Left lobe of liver (tissue), 2 donors: ENCODE measurements at regions not wholly inside any gene's neighbourhood (a gene's known extent, or its start where the extent isn't known, plus 50 kb on each side); places are given as distances from the start of the nearest gene placed in this dataset.

Source experiments
- ATAC-seq: fragments of 200-7000 bp; cut with Tn5 transposase; one replicate; pipeline ENCODE4 v1.9.1; 2020; ENCODE audit warnings: mild to moderate bottlenecking, moderate library complexity
- DNase-seq: peaks from one replicate; pipeline ENCODE4 v3.0.0-alpha.2; 2020; ENCODE audit warnings: low spot score
- donor health status: DM: no; HTN: no; CAD: no; lungs with moderate emphysema.
- donor health status: DM: no; HTN: yes; CAD: no.

- no peak for ATAC-seq
- no peak for DNase-seq
Measured at GRCh38 chr20:51104960-51105920, 82.3 kb upstream of the KCNG1 start.

- no peak for DNase-seq
- no peak for ATAC-seq
Measured at GRCh38 chr20:51100617-51101016, 77.7 kb upstream of the KCNG1 start.

DNA sequence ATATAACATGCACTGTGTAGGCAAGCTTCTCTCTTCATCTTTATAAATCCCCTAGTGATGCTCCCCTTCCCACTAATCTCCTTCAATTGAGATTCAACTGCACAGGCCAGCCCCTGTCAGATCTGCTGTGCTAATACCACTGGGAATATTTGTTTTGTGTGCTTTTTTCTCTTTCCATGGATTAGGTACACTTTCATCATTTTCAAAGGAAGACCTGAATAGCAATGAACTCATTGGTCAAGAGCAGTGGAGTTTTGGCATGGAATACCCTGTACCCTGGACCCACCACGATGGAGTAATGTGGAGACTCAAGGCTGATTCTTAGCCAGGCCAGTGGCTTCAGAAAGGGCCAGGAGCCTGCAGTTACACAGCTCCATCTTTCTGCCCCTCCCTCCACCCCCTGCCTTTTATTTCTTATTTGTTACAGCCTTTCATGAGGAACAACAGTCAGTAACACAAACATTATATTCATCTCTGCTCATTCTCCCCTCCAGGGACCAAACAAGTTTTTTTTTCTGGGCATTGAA, 75.4 kb upstream of the KCNG1 start:
- ATAC-seq (no peak), DNase-seq (no peak)

- no peak for ATAC-seq
- DNase-seq: no peak
Measured at GRCh38 chr20:51097351-51098120, 74.6 kb upstream of the KCNG1 start.

GRCh38 chr20:51096582-51097267, 73.8 kb upstream of the KCNG1 start:
- DNase-seq (no peak), ATAC-seq (no peak)

DNA sequence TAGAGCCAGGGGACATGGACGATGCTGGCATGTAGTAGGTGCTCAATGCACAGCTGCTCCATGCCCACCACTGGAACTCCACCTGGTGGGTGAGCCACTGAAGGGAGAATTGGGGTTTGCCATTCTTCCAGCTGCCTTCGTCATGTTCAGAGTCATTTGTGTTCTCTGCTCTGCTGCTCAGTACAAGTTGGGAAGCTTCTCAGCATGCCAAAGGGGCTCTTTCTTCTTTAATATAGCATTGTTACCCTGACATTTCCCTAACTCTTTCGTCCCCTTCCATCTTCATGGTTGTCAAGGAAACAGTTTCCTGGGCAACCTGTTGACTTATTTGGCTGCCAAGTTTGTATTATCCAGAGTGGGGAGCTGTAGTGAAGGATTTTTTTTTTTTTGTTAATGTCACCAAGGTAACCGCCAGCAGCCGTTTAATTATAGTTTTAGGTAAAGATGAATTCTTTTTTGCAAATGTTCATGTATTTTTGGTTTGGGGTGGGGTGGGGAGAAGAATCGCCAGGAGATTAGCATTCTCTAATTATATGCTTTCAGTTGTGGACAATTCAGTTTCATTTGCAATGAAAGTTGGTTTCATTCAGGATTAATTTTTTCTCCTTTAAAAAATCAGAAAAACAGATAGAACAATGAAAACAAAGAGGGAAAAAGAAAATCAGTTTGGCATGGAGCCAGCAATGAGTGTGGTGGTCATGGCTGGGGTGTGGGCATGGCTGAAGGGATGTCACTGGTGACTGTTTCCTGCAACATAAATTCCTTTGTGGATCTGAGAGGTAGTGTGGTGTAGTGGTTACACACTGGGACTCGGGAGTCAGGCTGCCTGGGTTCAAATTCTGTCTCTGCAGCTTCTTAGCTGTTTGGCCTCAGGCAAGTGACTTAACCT, 73.0 kb upstream of the KCNG1 start:
- DNase-seq (no peak), ATAC-seq (no peak)

GRCh38 chr20:51094221-51094620, 71.3 kb upstream of the KCNG1 start:
- ATAC-seq: no peak

GRCh38 chr20:51093240-51093763, 70.4 kb upstream of the KCNG1 start:
- DNase-seq (no peak), ATAC-seq (no peak)

More at GRCh38 chr20:51094221-51094620, 71.3 kb upstream of the KCNG1 start:
- no peak for DNase-seq

GRCh38 chr20:51092338-51092737, 69.4 kb upstream of the KCNG1 start:
- no peak for ATAC-seq

GRCh38 chr20:51091406-51092195, 68.7 kb upstream of the KCNG1 start:
- DNase-seq: no peak

More at GRCh38 chr20:51092338-51092737, 69.4 kb upstream of the KCNG1 start:
- no peak for DNase-seq

DNA sequence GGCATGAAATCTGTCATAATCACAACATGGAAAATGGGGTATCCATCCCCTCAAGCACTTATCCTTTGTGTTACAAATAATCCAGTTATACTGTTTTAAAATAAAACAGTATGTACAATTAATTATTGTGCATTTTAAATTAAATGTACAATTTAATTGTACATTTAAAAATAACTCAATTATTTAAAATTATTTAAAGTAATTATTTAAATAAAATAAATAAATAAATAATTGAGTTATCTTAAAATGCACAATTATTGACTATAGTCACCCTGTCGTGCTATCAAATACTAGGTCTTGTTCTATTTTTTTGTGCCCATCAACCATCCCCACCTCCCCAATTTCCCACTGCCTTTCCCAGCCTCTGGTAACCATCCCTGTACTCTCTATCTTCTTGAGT, 66.9 kb upstream of the KCNG1 start:
- DNase-seq: no peak
- ATAC-seq: no peak

More at GRCh38 chr20:51091406-51092195, 68.7 kb upstream of the KCNG1 start:
- no peak for ATAC-seq

- DNase-seq (no peak), ATAC-seq (no peak)
Measured at GRCh38 chr20:51089272-51089781, 66.4 kb upstream of the KCNG1 start.

DNA sequence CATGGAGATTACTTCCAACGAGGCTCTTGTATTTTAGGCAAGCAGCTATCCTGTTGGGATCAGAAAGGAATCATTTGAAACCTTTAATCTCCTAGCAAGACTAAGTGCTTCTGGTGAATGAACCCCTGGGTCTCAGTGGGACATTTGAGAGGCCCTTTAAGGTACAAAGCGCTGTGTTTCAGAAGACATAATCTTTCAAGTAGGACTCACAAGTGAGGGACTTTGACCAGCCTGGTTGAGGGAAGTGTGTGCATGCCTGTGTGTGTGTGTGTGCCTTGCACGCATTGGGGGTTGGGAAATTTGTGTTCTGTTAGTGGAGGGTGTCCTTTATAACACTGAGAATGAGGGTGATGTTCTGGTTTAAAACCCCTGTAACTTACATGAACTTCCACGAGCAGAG, 64.4 kb upstream of the KCNG1 start:
- no peak for ATAC-seq
- no peak for DNase-seq

- ATAC-seq (no peak), DNase-seq (no peak)
Measured at GRCh38 chr20:51085769-51086168, 62.9 kb upstream of the KCNG1 start.

GRCh38 chr20:51084593-51085377, 61.9 kb upstream of the KCNG1 start:
- no peak for ATAC-seq
- DNase-seq: no peak

- DNase-seq (no peak), ATAC-seq (no peak)
Measured at GRCh38 chr20:51083447-51083846, 60.5 kb upstream of the KCNG1 start.

DNA sequence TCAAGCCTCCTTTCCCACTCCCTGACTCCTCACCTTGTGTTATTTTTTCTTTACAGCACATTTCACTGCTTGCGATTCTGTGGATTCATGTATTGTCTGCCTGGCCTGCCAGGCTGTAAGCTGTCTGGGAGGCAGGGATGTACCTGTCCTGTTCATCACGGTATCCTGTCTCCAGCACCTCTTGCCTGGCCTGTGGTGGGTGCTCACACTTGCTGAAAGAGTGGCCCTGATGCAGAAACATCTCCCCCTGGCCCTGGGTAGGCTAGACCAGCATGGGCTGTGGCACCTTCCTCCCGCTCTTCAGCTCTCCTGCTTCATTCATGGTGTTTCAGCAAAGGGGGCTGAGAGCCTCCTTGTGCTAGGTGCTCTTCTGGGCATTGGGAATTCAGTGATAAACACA, 60.1 kb upstream of the KCNG1 start:
- DNase-seq (no peak), ATAC-seq (no peak)

- no peak for ATAC-seq
- DNase-seq: no peak
Measured at GRCh38 chr20:51080516-51080915, 57.6 kb upstream of the KCNG1 start.
